D721Med (cell line): ENCODE measurements at regions not wholly inside any gene's neighbourhood (a gene's known extent, or its start where the extent isn't known, plus 50 kb on each side); places are given as distances from the start of the nearest gene placed in this dataset.
"Not testable (repeated sequence)": the region's sequence is repeated elsewhere in the genome, so short reads cannot be mapped to it uniquely, and the experiment has no call there.

Source experiments
- DNase-seq: peaks from one replicate; pipeline ENCODE4 v3.0.0; 2011; ENCODE audit warnings: low spot score; ENCODE audit not compliant: insufficient read length
- FAIRE-seq: peaks from 2 replicates; lab custom pipeline; 2011; peaks lifted over from hg19 to GRCh38; lab: Jason Lieb, UNC
- CTCF ChIP-seq: IDR thresholded peaks from 2 replicates; pipeline ENCODE4 v1.5.1; 2012; ENCODE audit warnings: mild to moderate bottlenecking, control low read depth; ENCODE audit not compliant: insufficient read depth; ENCODE audit errors: missing control alignments

GRCh38 chr12:76674669-76675315 is 89.1 kb upstream of the ZDHHC17 start:
- no peak for FAIRE-seq
- DNase-seq, result no peak
- TF ChIP-seq CTCF, result no peak

GRCh38 chr12:76676261-76676660 is 87.7 kb upstream of the ZDHHC17 start:
- not testable (repeated sequence) for FAIRE-seq, DNase-seq

- FAIRE-seq (no peak), DNase-seq (no peak)
- TF ChIP-seq CTCF, result no peak
Observed at GRCh38 chr12:76678992-76679391, 84.9 kb upstream of the ZDHHC17 start.

GRCh38 chr12:76679778-76680177 is 84.1 kb upstream of the ZDHHC17 start:
- no peak for FAIRE-seq
- no peak for TF ChIP-seq CTCF
- DNase-seq, result no peak

- TF ChIP-seq CTCF, result no peak
- no peak for FAIRE-seq
- DNase-seq, result no peak
Observed at GRCh38 chr12:76680940-76681339, 83.0 kb upstream of the ZDHHC17 start.

- no peak for DNase-seq
- no peak for TF ChIP-seq CTCF
Observed at GRCh38 chr12:76685246-76685678, 78.7 kb upstream of the ZDHHC17 start.

GRCh38 chr12:76687981-76688380 is 75.9 kb upstream of the ZDHHC17 start:
- no peak for TF ChIP-seq CTCF
- no peak for FAIRE-seq
- DNase-seq, result no peak

More at GRCh38 chr12:76685246-76685678, 78.7 kb upstream of the ZDHHC17 start:
- FAIRE-seq, result no peak
